Liver (tissue), 3 donors: ENCODE measurements at regions not wholly inside any gene's neighbourhood (a gene's known extent, or its start where the extent isn't known, plus 50 kb on each side); places are given as distances from the start of the nearest gene placed in this dataset.

Experiments used
- CTCF ChIP-seq: fragments of 150-350 bp; IDR thresholded peaks from 2 replicates; pipeline ENCODE4 v1.5.1; 2017; ENCODE audit warnings: improper control_type of control experiment, low read depth, low read length; ENCODE audit not compliant: missing input control
- RAD21 ChIP-seq, 2 donors: IDR thresholded peaks; 2 replicates each; pipeline ENCODE4 v1.6.1; 2016; ENCODE audit warnings: antibody characterized with exemption in 2 of 2, mild to moderate bottlenecking in 2 of 2
- TF ChIP-seq, protein P1 (sequence below): IDR thresholded peaks from 2 replicates; pipeline ENCODE4 v1.6.1; 2016; ENCODE audit warnings: antibody characterized with exemption, mild to moderate bottlenecking
- donor health status: healthy.
- donor health status: healthy.

- TF ChIP-seq, protein P1, sequence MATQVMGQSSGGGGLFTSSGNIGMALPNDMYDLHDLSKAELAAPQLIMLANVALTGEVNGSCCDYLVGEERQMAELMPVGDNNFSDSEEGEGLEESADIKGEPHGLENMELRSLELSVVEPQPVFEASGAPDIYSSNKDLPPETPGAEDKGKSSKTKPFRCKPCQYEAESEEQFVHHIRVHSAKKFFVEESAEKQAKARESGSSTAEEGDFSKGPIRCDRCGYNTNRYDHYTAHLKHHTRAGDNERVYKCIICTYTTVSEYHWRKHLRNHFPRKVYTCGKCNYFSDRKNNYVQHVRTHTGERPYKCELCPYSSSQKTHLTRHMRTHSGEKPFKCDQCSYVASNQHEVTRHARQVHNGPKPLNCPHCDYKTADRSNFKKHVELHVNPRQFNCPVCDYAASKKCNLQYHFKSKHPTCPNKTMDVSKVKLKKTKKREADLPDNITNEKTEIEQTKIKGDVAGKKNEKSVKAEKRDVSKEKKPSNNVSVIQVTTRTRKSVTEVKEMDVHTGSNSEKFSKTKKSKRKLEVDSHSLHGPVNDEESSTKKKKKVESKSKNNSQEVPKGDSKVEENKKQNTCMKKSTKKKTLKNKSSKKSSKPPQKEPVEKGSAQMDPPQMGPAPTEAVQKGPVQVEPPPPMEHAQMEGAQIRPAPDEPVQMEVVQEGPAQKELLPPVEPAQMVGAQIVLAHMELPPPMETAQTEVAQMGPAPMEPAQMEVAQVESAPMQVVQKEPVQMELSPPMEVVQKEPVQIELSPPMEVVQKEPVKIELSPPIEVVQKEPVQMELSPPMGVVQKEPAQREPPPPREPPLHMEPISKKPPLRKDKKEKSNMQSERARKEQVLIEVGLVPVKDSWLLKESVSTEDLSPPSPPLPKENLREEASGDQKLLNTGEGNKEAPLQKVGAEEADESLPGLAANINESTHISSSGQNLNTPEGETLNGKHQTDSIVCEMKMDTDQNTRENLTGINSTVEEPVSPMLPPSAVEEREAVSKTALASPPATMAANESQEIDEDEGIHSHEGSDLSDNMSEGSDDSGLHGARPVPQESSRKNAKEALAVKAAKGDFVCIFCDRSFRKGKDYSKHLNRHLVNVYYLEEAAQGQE = no peak
- TF ChIP-seq RAD21 (IDR thresholded peaks at IDR 0.05) = no peak
- TF ChIP-seq CTCF = no peak
These were observed 86.9 kb upstream of the TGM3 start for GRCh38 chr20:2208897-2209296.
